ENCODE measurements at regions not wholly inside any gene's neighbourhood (a gene's known extent, or its start where the extent isn't known, plus 50 kb on each side); places are given as distances from the start of the nearest gene placed in this dataset.

- TF ChIP-seq CTCF (IDR thresholded peaks at IDR 0.05) (no peak), ZFX (IDR thresholded peaks at IDR 0.05; ENCODE audit: borderline replicate concordance) (no peak)
- H3K27ac ChIP-seq, result peak overlapping the region; percentile 49
These were observed 84.9 kb upstream of the SLC44A3 start for GRCh38 chr1:94734963-94735901.

- TF ChIP-seq CTCF (IDR thresholded peaks at IDR 0.05), result no peak
- TF ChIP-seq ZFX (IDR thresholded peaks at IDR 0.05; ENCODE audit: borderline replicate concordance), result no peak
- H3K27ac ChIP-seq, result no peak overlapping the region
These were observed 88.3 kb upstream of the SLC44A3 start for GRCh38 chr1:94731891-94732290.

- TF ChIP-seq ZFX (IDR thresholded peaks at IDR 0.05; ENCODE audit: borderline replicate concordance) (no peak), CTCF (IDR thresholded peaks at IDR 0.05) (no peak)
- no peak overlapping the region for H3K27ac ChIP-seq
These were observed 89.7 kb upstream of the SLC44A3 start for GRCh38 chr1:94730450-94730849.

- no peak overlapping the region for H3K27ac ChIP-seq
- TF ChIP-seq CTCF (IDR thresholded peaks at IDR 0.05) (no peak), ZFX (IDR thresholded peaks at IDR 0.05; ENCODE audit: borderline replicate concordance) (no peak)
These were observed 90.9 kb upstream of the SLC44A3 start for GRCh38 chr1:94729267-94729666.

- no peak for TF ChIP-seq ZFX (IDR thresholded peaks at IDR 0.05; ENCODE audit: borderline replicate concordance)
- TF ChIP-seq CTCF (IDR thresholded peaks at IDR 0.05), result no peak
- no peak overlapping the region for H3K27ac ChIP-seq
These were observed 92.1 kb upstream of the SLC44A3 start for GRCh38 chr1:94727846-94728715.

GRCh38 chr1:94726981-94727685, 93.0 kb upstream of the SLC44A3 start:
- TF ChIP-seq CTCF (IDR thresholded peaks at IDR 0.05) (no peak), ZFX (IDR thresholded peaks at IDR 0.05; ENCODE audit: borderline replicate concordance) (no peak)
- H3K27ac ChIP-seq, result no peak overlapping the region

All from 22Rv1 (cell line).